Panc1 (cell line): ENCODE measurements at regions not wholly inside any gene's neighbourhood (a gene's known extent, or its start where the extent isn't known, plus 50 kb on each side); places are given as distances from the start of the nearest gene placed in this dataset.

ENCODE experiments used
- POLR2AphosphoS5 ChIP-seq: IDR thresholded peaks from 2 replicates; pipeline ENCODE4 v1.6.1; 2012; ENCODE audit warnings: mild to moderate bottlenecking, low read depth, low read length, moderate library complexity
- TCF7L2 ChIP-seq: IDR thresholded peaks from 2 replicates; pipeline ENCODE4 v1.6.1; 2011; ENCODE audit warnings: mild to moderate bottlenecking, low read depth, low read length, inconsistent platforms
- TF ChIP-seq, protein P1 (sequence below): fragments of 450-650 bp; IDR thresholded peaks from 2 replicates; pipeline ENCODE4 v1.5.1; 2017; ENCODE audit warnings: mild to moderate bottlenecking
- TF ChIP-seq, protein P2 (sequence below), 2 experiments: IDR thresholded peaks; 2 replicates each; pipeline ENCODE4 v1.6.1; 2011 to 2012; ENCODE audit warnings: low read depth in 2 of 2, control low read depth in 1 of 2, low read length in 1 of 2, mild to moderate bottlenecking in 1 of 2, moderate library complexity in 1 of 2; ENCODE audit not compliant: insufficient read depth in 1 of 2

DNA sequence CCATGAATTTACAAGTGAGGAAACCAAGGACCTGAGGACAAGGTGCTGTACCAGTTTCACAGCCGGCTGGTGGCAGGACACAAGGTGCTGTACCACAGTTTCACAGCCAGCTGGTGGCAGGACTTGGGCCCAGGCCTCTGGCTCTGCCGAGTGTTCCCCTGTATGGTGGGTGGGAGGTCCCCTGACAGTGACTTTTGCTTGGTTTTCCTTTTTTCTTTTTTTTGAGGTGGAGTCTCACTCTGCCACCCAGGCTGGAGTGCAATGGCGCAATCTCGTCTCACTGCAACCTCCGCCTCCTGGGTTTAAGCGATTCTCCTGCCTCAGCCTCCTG is 212.4 kb downstream of the LY86 start:
- TF ChIP-seq, protein P1, sequence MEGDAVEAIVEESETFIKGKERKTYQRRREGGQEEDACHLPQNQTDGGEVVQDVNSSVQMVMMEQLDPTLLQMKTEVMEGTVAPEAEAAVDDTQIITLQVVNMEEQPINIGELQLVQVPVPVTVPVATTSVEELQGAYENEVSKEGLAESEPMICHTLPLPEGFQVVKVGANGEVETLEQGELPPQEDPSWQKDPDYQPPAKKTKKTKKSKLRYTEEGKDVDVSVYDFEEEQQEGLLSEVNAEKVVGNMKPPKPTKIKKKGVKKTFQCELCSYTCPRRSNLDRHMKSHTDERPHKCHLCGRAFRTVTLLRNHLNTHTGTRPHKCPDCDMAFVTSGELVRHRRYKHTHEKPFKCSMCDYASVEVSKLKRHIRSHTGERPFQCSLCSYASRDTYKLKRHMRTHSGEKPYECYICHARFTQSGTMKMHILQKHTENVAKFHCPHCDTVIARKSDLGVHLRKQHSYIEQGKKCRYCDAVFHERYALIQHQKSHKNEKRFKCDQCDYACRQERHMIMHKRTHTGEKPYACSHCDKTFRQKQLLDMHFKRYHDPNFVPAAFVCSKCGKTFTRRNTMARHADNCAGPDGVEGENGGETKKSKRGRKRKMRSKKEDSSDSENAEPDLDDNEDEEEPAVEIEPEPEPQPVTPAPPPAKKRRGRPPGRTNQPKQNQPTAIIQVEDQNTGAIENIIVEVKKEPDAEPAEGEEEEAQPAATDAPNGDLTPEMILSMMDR, result no peak
- TF ChIP-seq, protein P2, sequence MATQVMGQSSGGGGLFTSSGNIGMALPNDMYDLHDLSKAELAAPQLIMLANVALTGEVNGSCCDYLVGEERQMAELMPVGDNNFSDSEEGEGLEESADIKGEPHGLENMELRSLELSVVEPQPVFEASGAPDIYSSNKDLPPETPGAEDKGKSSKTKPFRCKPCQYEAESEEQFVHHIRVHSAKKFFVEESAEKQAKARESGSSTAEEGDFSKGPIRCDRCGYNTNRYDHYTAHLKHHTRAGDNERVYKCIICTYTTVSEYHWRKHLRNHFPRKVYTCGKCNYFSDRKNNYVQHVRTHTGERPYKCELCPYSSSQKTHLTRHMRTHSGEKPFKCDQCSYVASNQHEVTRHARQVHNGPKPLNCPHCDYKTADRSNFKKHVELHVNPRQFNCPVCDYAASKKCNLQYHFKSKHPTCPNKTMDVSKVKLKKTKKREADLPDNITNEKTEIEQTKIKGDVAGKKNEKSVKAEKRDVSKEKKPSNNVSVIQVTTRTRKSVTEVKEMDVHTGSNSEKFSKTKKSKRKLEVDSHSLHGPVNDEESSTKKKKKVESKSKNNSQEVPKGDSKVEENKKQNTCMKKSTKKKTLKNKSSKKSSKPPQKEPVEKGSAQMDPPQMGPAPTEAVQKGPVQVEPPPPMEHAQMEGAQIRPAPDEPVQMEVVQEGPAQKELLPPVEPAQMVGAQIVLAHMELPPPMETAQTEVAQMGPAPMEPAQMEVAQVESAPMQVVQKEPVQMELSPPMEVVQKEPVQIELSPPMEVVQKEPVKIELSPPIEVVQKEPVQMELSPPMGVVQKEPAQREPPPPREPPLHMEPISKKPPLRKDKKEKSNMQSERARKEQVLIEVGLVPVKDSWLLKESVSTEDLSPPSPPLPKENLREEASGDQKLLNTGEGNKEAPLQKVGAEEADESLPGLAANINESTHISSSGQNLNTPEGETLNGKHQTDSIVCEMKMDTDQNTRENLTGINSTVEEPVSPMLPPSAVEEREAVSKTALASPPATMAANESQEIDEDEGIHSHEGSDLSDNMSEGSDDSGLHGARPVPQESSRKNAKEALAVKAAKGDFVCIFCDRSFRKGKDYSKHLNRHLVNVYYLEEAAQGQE (IDR thresholded peaks at IDR 0.05; ENCODE audit: insufficient read depth in 1 of 2, low read depth in 2 of 2, low read length in 1 of 2), result no peak
- TF ChIP-seq POLR2AphosphoS5, result no peak
- TF ChIP-seq TCF7L2, result no peak
